NT2/D1 (cell line): ENCODE measurements at regions not wholly inside any gene's neighbourhood (a gene's known extent, or its start where the extent isn't known, plus 50 kb on each side); places are given as distances from the start of the nearest gene placed in this dataset.

Source experiments
- SUZ12 ChIP-seq: IDR thresholded peaks from 2 replicates; pipeline ENCODE4 v1.6.1; 2011; ENCODE audit not compliant: insufficient read length, insufficient read depth; ENCODE audit errors: extremely low read depth
- YY1 ChIP-seq: IDR thresholded peaks from 2 replicates; pipeline ENCODE4 v1.6.1; 2011; ENCODE audit not compliant: insufficient read length, insufficient read depth
- ZNF274 ChIP-seq: IDR thresholded peaks from 2 replicates; pipeline ENCODE4 v1.6.1; 2011; ENCODE audit warnings: mild to moderate bottlenecking, low read depth, low read length

GRCh38 chr2:45320956-45321355 is 290.1 kb downstream of the SRBD1 start:
- TF ChIP-seq ZNF274, result no peak
- no peak for TF ChIP-seq SUZ12
- no peak for TF ChIP-seq YY1
